Hepatocyte (in vitro differentiated cells): ENCODE measurements at regions not wholly inside any gene's neighbourhood (a gene's known extent, or its start where the extent isn't known, plus 50 kb on each side); places are given as distances from the start of the nearest gene placed in this dataset.

Source experiments
- CTCF ChIP-seq: fragments of 200-600 bp; sonication (generic); IDR thresholded peaks from 2 replicates; pipeline ENCODE4 v1.5.1; 2016; ENCODE audit warnings: antibody characterized with exemption, mild to moderate bottlenecking; ENCODE audit not compliant: poor library complexity
- EZH2 ChIP-seq: fragments of 200-600 bp; sonication (generic); IDR thresholded peaks from 2 replicates; pipeline ENCODE4 v1.6.1; 2016; ENCODE audit warnings: antibody characterized with exemption, mild to moderate bottlenecking, borderline replicate concordance

- TF ChIP-seq CTCF (no peak), EZH2 (no peak)
Observed at GRCh38 chr14:65308536-65308935, 104.0 kb upstream of the FUT8 start.
